ENCODE measurements at regions not wholly inside any gene's neighbourhood (a gene's known extent, or its start where the extent isn't known, plus 50 kb on each side); places are given as distances from the start of the nearest gene placed in this dataset.

GRCh38 chr6:84329077-84329476 is 101.6 kb upstream of the CEP162 start:
- no peak for TF ChIP-seq CTCF (IDR thresholded peaks at IDR 0.05; ENCODE audit: poor library complexity)
- no peak for TF ChIP-seq EZH2phosphoT487 (IDR thresholded peaks at IDR 0.05; ENCODE audit: low read depth, severe bottlenecking, unreplicated experiment)
- no peak for TF ChIP-seq EZH2 (IDR thresholded peaks at IDR 0.05; ENCODE audit: borderline replicate concordance)
- Histone ChIP-seq H3K79me2 (no peaks in the 10 kb centered on the region), H3K27ac (no peak overlapping the region), H3K4me1 (ENCODE audit: insufficient read depth) (no peaks in the 10 kb centered on the region), H3K27me3 (no peaks in the 10 kb centered on the region), H2AFZ (no peak overlapping the region), H3K4me2 (no peak overlapping the region), H4K20me1 (ENCODE audit: insufficient read depth, poor library complexity, severe bottlenecking) (no peaks in the 10 kb centered on the region), H3K9me2 (replicated peaks; ENCODE audit: insufficient read depth) (no peaks in the 10 kb centered on the region), H3K4me3 (no peak overlapping the region), H3K36me3 (replicated peaks; ENCODE audit: insufficient read depth, low read depth) (no peaks in the 10 kb centered on the region), H3K9me3 (ENCODE audit: low read depth) (no peaks in the 10 kb centered on the region)
- 29% methylated on average over 3 of the region's 3 CpGs for WGBS (ENCODE audit: low lambda C conversion rate, missing lambda C conversion rate)
- no peak for DNase-seq (ENCODE audit: low spot score)

GRCh38 chr6:84317463-84317862 is 90.0 kb upstream of the CEP162 start:
- Histone ChIP-seq H2AFZ (no peak overlapping the region), H3K4me1 (ENCODE audit: insufficient read depth) (no peaks in the 10 kb centered on the region), H3K27me3 (no peaks in the 10 kb centered on the region), H3K36me3 (replicated peaks; ENCODE audit: insufficient read depth, low read depth) (no peaks in the 10 kb centered on the region), H3K27ac (no peak overlapping the region), H3K79me2 (no peaks in the 10 kb centered on the region), H3K4me3 (no peak overlapping the region), H3K9me3 (ENCODE audit: low read depth) (no peaks in the 10 kb centered on the region), H3K4me2 (no peak overlapping the region), H4K20me1 (ENCODE audit: insufficient read depth, poor library complexity, severe bottlenecking) (no peaks in the 10 kb centered on the region), H3K9me2 (replicated peaks; ENCODE audit: insufficient read depth) (no peaks in the 10 kb centered on the region)
- no peak for DNase-seq (ENCODE audit: low spot score)
- WGBS (ENCODE audit: low lambda C conversion rate, missing lambda C conversion rate) = 77% methylated on average over 2 of the region's 2 CpGs
- TF ChIP-seq EZH2 (IDR thresholded peaks at IDR 0.05; ENCODE audit: borderline replicate concordance) (no peak), EZH2phosphoT487 (IDR thresholded peaks at IDR 0.05; ENCODE audit: low read depth, severe bottlenecking, unreplicated experiment) (no peak), CTCF (IDR thresholded peaks at IDR 0.05; ENCODE audit: poor library complexity) (no peak)

GRCh38 chr6:84314377-84314898 is 87.0 kb upstream of the CEP162 start:
- Histone ChIP-seq H3K79me2 (no peaks in the 10 kb centered on the region), H3K4me3 (no peak overlapping the region), H3K9me2 (replicated peaks; ENCODE audit: insufficient read depth) (no peaks in the 10 kb centered on the region), H3K27ac (no peak overlapping the region), H3K4me2 (no peak overlapping the region), H3K36me3 (replicated peaks; ENCODE audit: insufficient read depth, low read depth) (no peaks in the 10 kb centered on the region), H3K9me3 (ENCODE audit: low read depth) (no peaks in the 10 kb centered on the region), H4K20me1 (ENCODE audit: insufficient read depth, poor library complexity, severe bottlenecking) (no peaks in the 10 kb centered on the region), H2AFZ (no peak overlapping the region), H3K4me1 (ENCODE audit: insufficient read depth) (no peaks in the 10 kb centered on the region), H3K27me3 (no peaks in the 10 kb centered on the region)
- TF ChIP-seq CTCF (IDR thresholded peaks at IDR 0.05; ENCODE audit: poor library complexity) = no peak
- TF ChIP-seq EZH2phosphoT487 (IDR thresholded peaks at IDR 0.05; ENCODE audit: low read depth, severe bottlenecking, unreplicated experiment) = no peak
- TF ChIP-seq EZH2 (IDR thresholded peaks at IDR 0.05; ENCODE audit: borderline replicate concordance) = no peak
- 81% methylated on average over 1 of the region's 1 CpG for WGBS (ENCODE audit: low lambda C conversion rate, missing lambda C conversion rate)
- no peak for DNase-seq (ENCODE audit: low spot score)

- Histone ChIP-seq H3K4me3 (no peak overlapping the region), H3K27ac (no peak overlapping the region), H3K79me2 (no peaks in the 10 kb centered on the region), H3K9me3 (ENCODE audit: low read depth) (no peaks in the 10 kb centered on the region), H3K9me2 (replicated peaks; ENCODE audit: insufficient read depth) (no peaks in the 10 kb centered on the region), H3K4me2 (no peak overlapping the region), H3K27me3 (no peaks in the 10 kb centered on the region), H4K20me1 (ENCODE audit: insufficient read depth, poor library complexity, severe bottlenecking) (no peaks in the 10 kb centered on the region), H3K36me3 (replicated peaks; ENCODE audit: insufficient read depth, low read depth) (no peaks in the 10 kb centered on the region), H3K4me1 (ENCODE audit: insufficient read depth) (no peaks in the 10 kb centered on the region), H2AFZ (no peak overlapping the region)
- DNase-seq (ENCODE audit: low spot score) = no peak
- WGBS (ENCODE audit: low lambda C conversion rate, missing lambda C conversion rate) = 51% methylated on average over 2 of the region's 2 CpGs
- TF ChIP-seq CTCF (IDR thresholded peaks at IDR 0.05; ENCODE audit: poor library complexity) (no peak), EZH2phosphoT487 (IDR thresholded peaks at IDR 0.05; ENCODE audit: low read depth, severe bottlenecking, unreplicated experiment) (no peak), EZH2 (IDR thresholded peaks at IDR 0.05; ENCODE audit: borderline replicate concordance) (no peak)
Observed at GRCh38 chr6:84309336-84309735, 81.9 kb upstream of the CEP162 start.

All from hepatocyte (in vitro differentiated cells).